SK-N-MC (cell line): ENCODE measurements at regions not wholly inside any gene's neighbourhood (a gene's known extent, or its start where the extent isn't known, plus 50 kb on each side); places are given as distances from the start of the nearest gene placed in this dataset.

Experiments used
- EZH2 ChIP-seq: fragments of 200-600 bp; sonication (generic); IDR thresholded peaks from one replicate; pipeline ENCODE4 v1.6.1; 2017; ENCODE audit warnings: antibody characterized with exemption
- FOXP2 ChIP-seq: optimal IDR thresholded peaks from 2 replicates; pipeline ENCODE3; 2011; ENCODE audit warnings: mild to moderate bottlenecking, moderate library complexity; ENCODE audit not compliant: insufficient read depth; ENCODE audit errors: extremely low read length, control extremely low read depth
- POLR2AphosphoS5 ChIP-seq: IDR thresholded peaks from 2 replicates; pipeline ENCODE4 v1.6.1; 2012; ENCODE audit warnings: mild to moderate bottlenecking, low read depth, low read length, borderline replicate concordance

GRCh38 chr12:24152270-24152669, 202.8 kb upstream of the SOX5 start:
- no peak for TF ChIP-seq POLR2AphosphoS5
- no peak for TF ChIP-seq EZH2
- no peak for TF ChIP-seq FOXP2
